ENCODE measurements at regions not wholly inside any gene's neighbourhood (a gene's known extent, or its start where the extent isn't known, plus 50 kb on each side); places are given as distances from the start of the nearest gene placed in this dataset.
"Not testable (repeated sequence)": the region's sequence is repeated elsewhere in the genome, so short reads cannot be mapped to it uniquely, and the experiment has no call there.

GRCh38 chr1:5191470-5191869 is 537.1 kb downstream of the AJAP1 start:
- no peak for DNase-seq

GRCh38 chr1:5189384-5189783 is 535.0 kb downstream of the AJAP1 start:
- DNase-seq, result no peak

- no peak for DNase-seq
Observed at GRCh38 chr1:5165762-5166161, 511.4 kb downstream of the AJAP1 start.

- DNase-seq, result no peak
Observed at GRCh38 chr1:5164158-5164557, 509.7 kb downstream of the AJAP1 start.

GRCh38 chr1:5161372-5161771 is 507.0 kb downstream of the AJAP1 start:
- no peak for DNase-seq

- no peak for DNase-seq
Observed at GRCh38 chr1:5157175-5157574, 502.8 kb downstream of the AJAP1 start.

GRCh38 chr1:5156416-5157120 is 502.2 kb downstream of the AJAP1 start:
- DNase-seq, result no peak

GRCh38 chr1:5151511-5151910 is 497.1 kb downstream of the AJAP1 start:
- no peak for DNase-seq

- no peak for DNase-seq
Observed at GRCh38 chr1:5150191-5150590, 495.8 kb downstream of the AJAP1 start.

GRCh38 chr1:5147806-5148205 is 493.4 kb downstream of the AJAP1 start:
- DNase-seq, result no peak

- DNase-seq, result no peak
Observed at GRCh38 chr1:5142389-5142788, 488.0 kb downstream of the AJAP1 start.

GRCh38 chr1:5141750-5142149 is 487.3 kb downstream of the AJAP1 start:
- no peak for DNase-seq

- DNase-seq, result no peak
Observed at GRCh38 chr1:5140962-5141361, 486.6 kb downstream of the AJAP1 start.

- DNase-seq, result no peak
Observed at GRCh38 chr1:5140136-5140535, 485.7 kb downstream of the AJAP1 start.

GRCh38 chr1:5129746-5130355 is 475.4 kb downstream of the AJAP1 start:
- no peak for DNase-seq

GRCh38 chr1:5125208-5125607 is 470.8 kb downstream of the AJAP1 start:
- DNase-seq, result no peak

GRCh38 chr1:5120559-5120958 is 466.1 kb downstream of the AJAP1 start:
- DNase-seq, result no peak

- DNase-seq, result no peak
Observed at GRCh38 chr1:5119366-5120234, 465.2 kb downstream of the AJAP1 start.

- DNase-seq, result not testable (repeated sequence)
Observed at GRCh38 chr1:5118771-5119170, 464.4 kb downstream of the AJAP1 start.

GRCh38 chr1:5118292-5118691 is 463.9 kb downstream of the AJAP1 start:
- not testable (repeated sequence) for DNase-seq

- no peak for DNase-seq
Observed at GRCh38 chr1:5111581-5111980, 457.2 kb downstream of the AJAP1 start.

- no peak for DNase-seq
Observed at GRCh38 chr1:5110508-5110907, 456.1 kb downstream of the AJAP1 start.

- no peak for DNase-seq
Observed at GRCh38 chr1:5109633-5110032, 455.2 kb downstream of the AJAP1 start.

GRCh38 chr1:5108740-5109139 is 454.3 kb downstream of the AJAP1 start:
- DNase-seq, result no peak
